LNCAP (cell line): ENCODE measurements at regions not wholly inside any gene's neighbourhood (a gene's known extent, or its start where the extent isn't known, plus 50 kb on each side); places are given as distances from the start of the nearest gene placed in this dataset.

ENCODE experiments used
- CTCF ChIP-seq: fragments of 450-650 bp; IDR thresholded peaks from 2 replicates; pipeline ENCODE4 v1.5.1; 2017; ENCODE audit warnings: mild to moderate bottlenecking

GRCh38 chr4:132866616-132867015 lies 282.5 kb upstream of the PCDH10 start:
- no peak for TF ChIP-seq CTCF

GRCh38 chr4:132893787-132894186 lies 255.3 kb upstream of the PCDH10 start:
- no peak for TF ChIP-seq CTCF

- TF ChIP-seq CTCF = no peak
Observed at GRCh38 chr4:132901224-132901623, 247.9 kb upstream of the PCDH10 start.

- no peak for TF ChIP-seq CTCF
Observed at GRCh38 chr4:132910229-132910748, 238.8 kb upstream of the PCDH10 start.

DNA sequence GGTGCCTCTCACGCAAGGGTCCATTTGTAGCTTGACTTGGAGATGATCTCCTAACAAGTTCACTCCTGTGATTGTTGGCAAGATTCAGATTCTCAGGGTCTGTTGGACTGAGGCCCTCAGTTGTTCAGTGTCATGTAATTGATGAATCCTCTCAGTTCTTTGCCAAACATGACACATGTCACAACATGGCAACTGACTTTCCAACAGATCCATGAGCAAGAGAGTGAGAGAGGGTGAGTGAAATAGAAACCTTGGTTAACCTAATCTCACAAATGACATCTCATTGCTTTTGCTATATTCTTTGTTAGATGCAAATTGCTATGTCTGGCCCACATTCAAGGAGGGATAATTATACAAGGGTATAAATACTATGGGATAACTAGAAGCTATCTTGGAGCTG lies 231.0 kb upstream of the PCDH10 start:
- no peak for TF ChIP-seq CTCF

GRCh38 chr4:132923516-132923915 lies 225.6 kb upstream of the PCDH10 start:
- TF ChIP-seq CTCF = no peak

- TF ChIP-seq CTCF = no peak
Observed at GRCh38 chr4:132934911-132935310, 214.2 kb upstream of the PCDH10 start.

DNA sequence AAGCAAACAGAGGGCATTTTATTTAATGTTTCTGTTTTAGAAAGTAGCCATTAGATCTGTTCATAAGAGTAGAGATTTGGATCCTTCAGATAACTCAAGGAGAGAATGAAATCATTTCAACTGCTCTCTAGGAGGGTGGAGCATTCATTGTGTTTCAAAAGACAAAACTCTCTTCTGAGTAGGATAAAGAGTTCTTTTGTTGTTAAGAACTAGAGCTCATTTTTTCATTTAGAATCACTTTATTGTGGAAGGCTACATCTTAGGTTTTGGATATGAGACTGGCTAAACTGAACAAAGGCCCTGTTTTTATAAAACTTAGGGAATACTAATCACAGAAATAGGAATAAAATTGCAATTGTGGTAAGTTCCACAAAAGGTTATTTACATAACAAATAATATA lies 193.9 kb upstream of the PCDH10 start:
- TF ChIP-seq CTCF = no peak
